GM18873 (cell line): ENCODE measurements at regions not wholly inside any gene's neighbourhood (a gene's known extent, or its start where the extent isn't known, plus 50 kb on each side); places are given as distances from the start of the nearest gene placed in this dataset.

Source experiments
- ATAC-seq: cut with Tn5 transposase; IDR thresholded peaks from one replicate; pipeline ENCODE4 v1.9.1; 2021; ENCODE audit warnings: mild to moderate bottlenecking, moderate library complexity, moderate number of reproducible peaks; ENCODE audit not compliant: unreplicated experiment, low FRiP score

- no peak for ATAC-seq
Observed at GRCh38 chr3:178270838-178271237, 265.4 kb upstream of the KCNMB2 start.

DNA sequence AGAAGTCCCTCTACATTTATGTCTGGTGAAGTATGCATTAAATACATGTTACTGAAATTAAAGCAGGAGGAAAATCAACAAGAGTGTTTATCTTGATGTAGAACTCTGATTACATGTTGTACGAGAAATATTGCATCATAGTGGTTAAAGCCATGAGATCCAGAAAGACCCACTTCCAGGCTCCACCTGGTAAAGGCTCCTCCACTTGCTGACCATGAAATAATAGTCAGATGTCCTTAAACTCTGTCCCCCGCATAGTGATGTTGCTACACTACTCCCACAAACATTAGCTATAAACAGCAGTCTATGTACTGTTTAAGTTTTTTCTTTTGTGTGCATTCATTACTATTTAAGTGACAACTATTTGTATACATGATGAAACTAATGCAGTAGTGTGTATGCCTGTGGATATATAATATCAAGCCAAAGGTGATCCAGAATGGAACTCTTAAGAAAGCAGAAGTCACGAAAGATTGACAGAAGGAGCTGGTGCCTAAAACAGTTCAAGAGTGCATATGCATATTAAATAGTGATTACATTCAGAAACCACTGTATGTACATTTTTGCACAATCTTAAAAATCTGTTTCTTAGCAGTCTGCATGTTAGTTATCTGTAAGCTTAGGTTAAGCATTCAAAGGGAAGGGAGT, 264.4 kb upstream of the KCNMB2 start:
- ATAC-seq = no peak

- no peak for ATAC-seq
Observed at GRCh38 chr3:178272841-178273240, 263.4 kb upstream of the KCNMB2 start.

GRCh38 chr3:178274711-178275110, 261.5 kb upstream of the KCNMB2 start:
- no peak for ATAC-seq

GRCh38 chr3:178275311-178275710, 260.9 kb upstream of the KCNMB2 start:
- no peak for ATAC-seq

DNA sequence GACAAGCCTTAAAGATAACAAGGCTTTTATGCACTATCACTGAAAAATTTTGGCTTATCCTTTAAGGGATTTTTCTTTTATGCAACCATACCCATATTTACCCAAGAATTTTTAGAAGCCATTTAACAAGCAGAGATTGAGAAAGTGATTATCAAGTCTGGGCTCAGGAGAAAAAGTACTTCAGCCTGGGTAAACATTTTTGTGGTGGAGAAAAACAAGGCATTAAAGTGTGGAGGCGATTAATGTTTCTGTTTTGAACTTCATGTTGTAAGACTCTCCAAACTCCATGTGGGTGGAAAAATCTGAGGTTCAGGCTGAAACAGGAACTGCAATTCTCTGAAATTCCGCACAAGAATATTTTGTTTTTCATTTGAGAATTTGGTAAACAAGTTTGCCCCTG, 260.4 kb upstream of the KCNMB2 start:
- no peak for ATAC-seq

DNA sequence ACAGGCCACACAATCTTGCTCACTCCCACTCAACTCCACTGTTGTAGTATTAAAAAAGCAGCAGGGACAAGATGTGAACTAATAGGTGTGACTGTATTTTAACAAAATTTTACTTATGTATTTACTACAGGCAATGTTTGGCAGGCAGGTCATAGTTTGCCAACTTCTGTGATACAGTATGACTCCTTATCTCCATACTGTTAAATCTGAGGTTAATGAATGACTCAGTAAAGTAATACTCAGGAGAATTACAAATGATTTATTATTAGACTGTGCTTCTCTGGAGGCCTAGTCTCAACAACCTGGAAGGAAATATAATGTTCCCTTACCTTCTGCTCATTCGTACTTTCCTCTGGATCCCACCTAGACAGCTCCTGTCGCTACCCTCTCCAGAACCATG, 258.6 kb upstream of the KCNMB2 start:
- no peak for ATAC-seq

DNA sequence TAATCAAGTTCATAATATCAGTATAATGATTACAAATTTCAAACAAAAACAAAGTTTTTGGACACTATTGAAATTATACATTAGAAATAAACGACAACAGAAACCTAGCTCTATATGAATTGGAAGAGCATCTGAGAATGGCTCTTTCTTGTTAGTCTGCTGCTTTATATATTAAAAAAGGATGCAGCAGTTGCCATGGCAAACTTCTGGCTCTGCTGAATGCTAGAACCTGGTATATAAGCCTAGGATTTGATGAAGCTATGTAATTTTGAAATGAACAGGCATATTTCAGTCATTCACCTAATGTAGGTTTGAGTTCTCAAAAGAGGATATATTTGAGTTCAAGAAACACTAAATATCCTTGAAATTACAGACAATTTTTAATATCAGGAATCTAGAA, 252.7 kb upstream of the KCNMB2 start:
- no peak for ATAC-seq

GRCh38 chr3:178284181-178284580, 252.1 kb upstream of the KCNMB2 start:
- no peak for ATAC-seq

GRCh38 chr3:178288074-178288473, 248.2 kb upstream of the KCNMB2 start:
- ATAC-seq = no peak

- ATAC-seq = no peak
Observed at GRCh38 chr3:178289544-178290160, 246.6 kb upstream of the KCNMB2 start.

DNA sequence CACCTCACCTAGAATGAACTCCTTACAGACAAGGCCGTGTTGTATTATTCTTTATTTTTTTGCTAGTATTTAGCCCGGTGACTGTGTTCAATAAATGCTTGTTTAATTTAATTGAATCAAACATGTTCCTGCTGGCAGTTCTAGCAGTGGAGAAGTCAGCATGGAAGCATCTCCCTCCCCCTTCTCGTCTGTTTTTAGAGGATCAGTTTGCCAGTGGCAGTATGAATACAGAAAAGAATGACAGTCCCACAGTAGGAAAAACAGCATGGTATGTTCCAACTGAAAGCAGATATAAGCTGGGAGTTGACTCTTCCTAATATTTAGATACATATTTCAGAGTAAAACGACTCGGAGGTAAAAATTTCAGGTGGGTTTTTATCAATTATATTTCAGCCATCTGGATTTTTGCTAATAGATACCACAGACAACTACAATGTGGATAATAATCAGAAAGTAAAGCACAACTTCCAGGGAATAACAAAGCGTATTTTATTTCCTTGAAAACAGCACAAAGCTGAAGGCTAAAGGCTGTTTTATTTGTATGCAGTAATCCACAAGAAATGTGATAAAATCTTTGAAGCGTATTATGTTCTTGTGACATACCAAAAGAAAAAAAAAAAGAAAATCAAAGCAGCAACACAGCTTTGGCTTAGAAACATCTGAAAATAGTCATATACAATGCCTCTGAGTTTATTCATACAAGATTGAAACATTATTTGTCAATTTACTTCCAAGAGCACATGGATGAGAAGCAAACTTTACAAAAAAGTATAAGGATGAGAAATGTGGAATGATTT, 244.5 kb upstream of the KCNMB2 start:
- ATAC-seq = no peak

- ATAC-seq = no peak
Observed at GRCh38 chr3:178295292-178295912, 240.8 kb upstream of the KCNMB2 start.

DNA sequence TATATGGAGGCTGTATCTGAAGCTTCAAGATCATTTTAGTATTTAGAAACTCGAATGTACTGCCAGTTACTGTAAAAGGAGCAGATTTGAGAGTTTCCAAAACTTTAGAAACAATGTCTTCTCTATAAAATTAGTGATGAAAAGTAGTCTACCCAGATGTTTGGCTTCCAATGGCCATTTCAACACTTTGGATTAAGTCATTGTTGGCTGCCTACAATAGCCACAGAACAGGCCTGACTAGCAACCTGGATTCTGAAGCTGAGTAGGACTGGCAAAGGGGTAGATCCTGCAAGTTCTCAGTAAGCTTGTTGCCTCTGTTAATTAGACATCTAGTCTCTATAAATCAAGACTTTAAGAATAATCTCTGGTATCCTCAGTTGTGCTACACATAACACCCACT, 239.0 kb upstream of the KCNMB2 start:
- no peak for ATAC-seq

DNA sequence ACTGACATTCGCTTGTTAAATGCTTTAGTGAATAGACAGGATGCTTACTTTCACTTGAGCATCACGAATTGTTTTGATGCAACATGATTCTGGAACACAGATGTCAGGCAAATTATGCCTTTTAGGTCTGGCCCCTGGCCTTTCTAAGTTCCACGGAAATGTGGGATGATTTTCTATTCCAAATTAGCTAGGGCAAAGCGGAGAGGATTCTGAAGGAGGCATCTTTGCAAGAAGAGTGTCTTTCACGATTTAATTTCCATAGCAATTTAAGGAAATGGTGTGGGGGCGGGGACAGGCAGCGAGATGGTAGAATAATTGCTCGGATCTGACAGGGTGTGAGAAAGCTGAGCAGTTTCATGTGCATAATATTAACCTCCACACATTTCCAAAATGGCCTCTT, 238.5 kb upstream of the KCNMB2 start:
- no peak for ATAC-seq

GRCh38 chr3:178300441-178300959, 235.7 kb upstream of the KCNMB2 start:
- ATAC-seq = no peak

DNA sequence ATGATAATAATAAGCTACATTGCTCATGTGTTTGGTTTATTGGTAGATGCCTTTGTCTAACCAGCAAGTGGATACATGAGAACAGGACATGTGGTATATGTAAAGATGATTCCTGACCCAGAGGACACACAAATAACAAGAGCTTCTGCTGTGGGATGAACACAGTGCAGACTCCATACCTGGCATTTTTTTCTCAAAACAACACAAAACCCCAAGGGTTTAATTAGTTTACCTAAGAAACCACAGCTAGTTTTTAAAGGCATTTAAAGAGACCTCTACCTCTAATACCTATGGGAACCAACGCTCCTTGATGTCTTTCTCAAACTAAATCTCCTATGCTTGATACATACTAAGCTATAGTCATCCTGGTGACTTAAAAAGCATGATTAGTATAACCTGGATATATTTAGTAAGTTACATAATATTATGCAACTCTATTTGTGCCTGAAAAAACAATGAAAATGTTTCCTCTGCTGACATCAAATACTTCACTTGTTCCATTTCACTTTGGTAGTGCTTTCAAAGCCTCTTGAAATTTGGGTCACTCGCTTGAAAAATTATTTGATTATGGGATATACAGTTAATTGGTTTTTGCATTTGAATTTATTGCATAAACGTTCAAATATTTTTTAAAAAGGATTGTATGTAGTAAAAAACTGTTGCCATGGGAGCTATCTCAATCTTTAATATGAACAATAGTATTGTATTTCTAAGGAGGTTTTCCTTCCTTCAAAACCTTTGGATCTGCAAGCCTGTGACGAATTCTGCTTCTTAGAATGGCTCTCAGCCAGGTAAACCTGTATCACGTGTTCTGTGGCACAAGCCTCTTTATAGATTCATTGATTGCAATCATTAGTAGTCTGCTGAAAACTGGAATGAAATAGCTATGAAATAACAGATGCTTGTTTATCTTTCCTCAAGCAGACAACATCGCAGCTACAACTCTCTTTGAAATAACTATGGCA, 233.0 kb upstream of the KCNMB2 start:
- no peak for ATAC-seq

- no peak for ATAC-seq
Observed at GRCh38 chr3:178304758-178305467, 231.3 kb upstream of the KCNMB2 start.

DNA sequence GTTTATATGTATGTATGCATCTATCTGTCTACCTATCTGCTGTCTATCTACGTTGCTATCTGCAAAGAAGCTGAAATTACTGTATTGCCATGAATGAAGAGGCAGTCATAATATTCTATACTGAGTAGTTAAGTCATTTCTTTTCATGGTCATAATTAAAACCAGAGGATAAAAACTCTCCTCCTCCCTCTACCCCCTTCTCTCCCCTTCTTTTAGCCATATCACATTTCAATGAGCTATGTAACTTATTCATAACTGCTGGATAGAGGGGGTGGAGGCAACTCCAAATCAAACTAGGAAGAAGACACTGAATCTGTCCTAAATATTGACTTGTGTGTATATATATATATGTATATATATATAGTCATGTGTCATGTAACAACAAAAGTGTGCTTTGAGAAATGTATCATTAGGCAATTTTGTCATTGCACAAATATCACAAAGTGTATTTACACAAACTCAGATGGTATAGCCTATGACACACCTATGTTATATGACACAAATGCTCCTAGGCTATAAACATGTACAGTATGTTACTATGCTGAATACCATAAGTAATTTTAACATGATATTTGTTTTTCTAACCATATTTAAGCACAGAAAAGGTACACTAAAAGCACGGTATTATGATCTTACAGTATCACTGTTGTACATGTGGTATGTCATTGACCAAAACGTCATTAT, 229.7 kb upstream of the KCNMB2 start:
- no peak for ATAC-seq
